Prostate gland (tissue), 2 donors: ENCODE measurements at regions not wholly inside any gene's neighbourhood (a gene's known extent, or its start where the extent isn't known, plus 50 kb on each side); places are given as distances from the start of the nearest gene placed in this dataset.

ENCODE experiments used
- CTCF ChIP-seq, 4 experiments: fragments of 200-600 bp in 2 of 4; fragments of 450-650 bp in 2 of 4; sonication (generic) in 2 of 4; IDR thresholded peaks; 1 replicate in 3 of 4; 2 replicates in 1 of 4; pipeline ENCODE4 v1.5.1; 2016 to 2019; ENCODE audit warnings: antibody characterized with exemption in 4 of 4, mild to moderate bottlenecking in 2 of 4, moderate library complexity in 2 of 4
- POLR2A ChIP-seq: fragments of 450-650 bp; IDR thresholded peaks from one replicate; pipeline ENCODE4 v1.6.1; 2016; ENCODE audit warnings: antibody characterized with exemption, mild to moderate bottlenecking
- POLR2AphosphoS5 ChIP-seq: sonication (generic); formaldehyde crosslinking; IDR thresholded peaks from one replicate; pipeline ENCODE4 v1.6.1; 2017; ENCODE audit warnings: antibody characterized with exemption

GRCh38 chr6:22476811-22477390 lies 92.5 kb upstream of the HDGFL1 start:
- no peak for TF ChIP-seq POLR2A
- TF ChIP-seq CTCF (IDR thresholded peaks at IDR 0.05), result no peak
- no peak for TF ChIP-seq POLR2AphosphoS5
